Mesenchymal stem cell (in vitro differentiated cells and primary cell): ENCODE measurements at regions not wholly inside any gene's neighbourhood (a gene's known extent, or its start where the extent isn't known, plus 50 kb on each side); places are given as distances from the start of the nearest gene placed in this dataset.
A peak's percentile ranks its signal among the peaks of the same experiment; 100 is the strongest.
"Not testable (repeated sequence)": the region's sequence is repeated elsewhere in the genome, so short reads cannot be mapped to it uniquely, and the experiment has no call there.

ENCODE experiments used
- DNase-seq: peaks from one replicate; pipeline ENCODE4 v3.0.0-alpha.2; 2013
- H2AFZ ChIP-seq: one replicate; pipeline ENCODE4 v1.6.1; 2013; ENCODE audit warnings: low read depth, mild to moderate bottlenecking, control low read depth, inconsistent platforms, low read length, moderate library complexity
- H2AK5ac ChIP-seq: 2 replicates; pipeline ENCODE4 v1.6.1; 2013; ENCODE audit warnings: low read length, moderate library complexity, mild to moderate bottlenecking, inconsistent platforms; ENCODE audit not compliant: severe bottlenecking
- H2BK120ac ChIP-seq: one replicate; pipeline ENCODE4 v1.6.1; 2013; ENCODE audit warnings: low read depth, mild to moderate bottlenecking, inconsistent platforms, low read length, moderate library complexity
- H2BK12ac ChIP-seq, 2 experiments: one replicate each; pipeline ENCODE4 v1.6.1; 2013; ENCODE audit warnings: inconsistent platforms in 2 of 2, low read length in 2 of 2, mild to moderate bottlenecking in 2 of 2, moderate library complexity in 2 of 2, control low read depth in 1 of 2
- H2BK15ac ChIP-seq: one replicate; pipeline ENCODE4 v1.6.1; 2013; ENCODE audit warnings: mild to moderate bottlenecking, low read depth, inconsistent platforms; ENCODE audit not compliant: poor library complexity, severe bottlenecking
- H2BK5ac ChIP-seq: 2 replicates; pipeline ENCODE4 v1.6.1; 2013; ENCODE audit warnings: low read depth, mild to moderate bottlenecking, low read length, control low read depth, inconsistent platforms; ENCODE audit not compliant: poor library complexity, severe bottlenecking
- H3K14ac ChIP-seq, 2 experiments: one replicate each; pipeline ENCODE4 v1.6.1; 2013; ENCODE audit warnings: inconsistent platforms in 2 of 2, low read length in 2 of 2, control low read depth in 1 of 2, mild to moderate bottlenecking in 1 of 2, moderate library complexity in 1 of 2
- H3K18ac ChIP-seq, 2 experiments: one replicate each; pipeline ENCODE4 v1.6.1; 2013; ENCODE audit warnings: inconsistent platforms in 2 of 2, low read length in 2 of 2, control low read depth in 1 of 2, low read depth in 1 of 2, mild to moderate bottlenecking in 1 of 2
- H3K23ac ChIP-seq, 2 experiments: one replicate each; pipeline ENCODE4 v1.6.1; 2013; ENCODE audit warnings: inconsistent platforms in 2 of 2, low read length in 2 of 2, mild to moderate bottlenecking in 2 of 2, moderate library complexity in 2 of 2, control low read depth in 1 of 2
- H3K27ac ChIP-seq: 2 replicates; pipeline ENCODE4 v1.5.1; 2013; ENCODE audit warnings: mild to moderate bottlenecking, moderate library complexity, low read length, control low read depth, inconsistent platforms; ENCODE audit not compliant: poor library complexity, severe bottlenecking
- H3K27me3 ChIP-seq, 2 experiments: 2 replicates each; pipeline versions ENCODE4 v1.6.1 to v1.7.0; 2013; ENCODE audit warnings: low read length in 2 of 2, mild to moderate bottlenecking in 2 of 2, moderate library complexity in 2 of 2, control low read depth in 1 of 2, inconsistent platforms in 1 of 2; ENCODE audit not compliant: control insufficient read depth in 1 of 2, insufficient read depth in 1 of 2
- H3K36me3 ChIP-seq, 2 experiments: 2 replicates each; pipeline versions ENCODE4 v1.6.1 to v1.7.0; 2013; ENCODE audit warnings: low read length in 2 of 2, control low read depth in 1 of 2, inconsistent platforms in 1 of 2, low read depth in 1 of 2, mild to moderate bottlenecking in 1 of 2; ENCODE audit not compliant: insufficient read depth in 2 of 2, control insufficient read depth in 1 of 2
- H3K4ac ChIP-seq, 2 experiments: one replicate each; pipeline ENCODE4 v1.6.1; 2013; ENCODE audit warnings: inconsistent platforms in 2 of 2, low read length in 2 of 2, mild to moderate bottlenecking in 2 of 2, moderate library complexity in 2 of 2, control low read depth in 1 of 2, low read depth in 1 of 2
- H3K4me1 ChIP-seq: 2 replicates; pipeline ENCODE4 v1.6.1; 2013; ENCODE audit warnings: low read depth, low read length, control low read depth; ENCODE audit not compliant: control insufficient read depth, insufficient read depth
- H3K4me2 ChIP-seq: 2 replicates; pipeline ENCODE4 v1.6.1; 2013; ENCODE audit warnings: low read length, mild to moderate bottlenecking, inconsistent platforms; ENCODE audit not compliant: poor library complexity, severe bottlenecking
- H3K4me3 ChIP-seq, 2 experiments: 2 replicates each; pipeline versions ENCODE4 v1.5.1 to v1.7.0; 2013; ENCODE audit warnings: low read length in 2 of 2, mild to moderate bottlenecking in 2 of 2, control low read depth in 1 of 2, low read depth in 1 of 2; ENCODE audit not compliant: insufficient read depth in 1 of 2
- H3K79me1 ChIP-seq: replicated peaks from 2 replicates; pipeline ENCODE4 v1.6.1; 2013; ENCODE audit warnings: mild to moderate bottlenecking, control low read depth, low read length, inconsistent platforms; ENCODE audit not compliant: poor library complexity, severe bottlenecking
- H3K9ac ChIP-seq: 2 replicates; pipeline ENCODE4 v1.7.0; 2013; ENCODE audit warnings: mild to moderate bottlenecking, low read length, moderate library complexity
- H3K9me3 ChIP-seq: 2 replicates; pipeline ENCODE4 v1.7.0; 2013; ENCODE audit warnings: mild to moderate bottlenecking, low read length; ENCODE audit not compliant: control insufficient read depth
- H4K8ac ChIP-seq: one replicate; pipeline ENCODE4 v1.6.1; 2013; ENCODE audit warnings: inconsistent platforms, mild to moderate bottlenecking, low read length, moderate library complexity
- H4K91ac ChIP-seq: one replicate; pipeline ENCODE4 v1.6.1; 2013; ENCODE audit warnings: mild to moderate bottlenecking, low read length, inconsistent platforms
- WGBS: methylation state at CpG from one replicate; pipeline ENCODE4 v1.1.7; 2013; ENCODE audit warnings: mixed read lengths; 5-methylcytosine and 5-hydroxymethylcytosine counted together

DNA sequence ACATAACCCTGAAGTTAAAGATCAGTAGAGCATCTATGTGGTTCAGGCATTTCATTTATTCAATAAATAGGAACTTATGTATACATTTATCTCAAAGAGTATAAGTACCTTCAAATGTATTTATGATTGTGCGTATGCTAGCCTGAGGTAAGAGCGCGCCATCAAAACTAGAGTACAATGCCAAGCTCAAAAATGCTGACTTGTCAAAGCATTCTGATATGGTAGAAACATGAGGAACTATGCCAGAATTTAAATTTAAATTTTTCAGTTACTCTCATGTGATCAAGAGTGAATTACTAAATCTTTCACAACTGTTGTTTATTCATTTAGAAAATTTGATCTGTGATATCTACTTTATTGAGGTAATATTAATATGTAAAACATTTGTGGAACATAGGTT is 225.5 kb upstream of the CDH8 start:
- no peak for DNase-seq
- H2AK5ac ChIP-seq, result no peak overlapping the region
- no peak overlapping the region for H3K27ac ChIP-seq
- H3K23ac ChIP-seq, result no peak overlapping the region
- H4K8ac ChIP-seq, result no peak overlapping the region
- H3K79me1 ChIP-seq, result no peaks in the 10 kb centered on the region
- no peak overlapping the region for H3K4ac ChIP-seq
- no peak overlapping the region for H3K18ac ChIP-seq
- 100% methylated on average over 3 of the region's 3 CpGs for WGBS
- H4K91ac ChIP-seq, result no peak overlapping the region
- no peak overlapping the region for H2BK120ac ChIP-seq
- H3K4me3 ChIP-seq, result no peak overlapping the region
- H3K4me2 ChIP-seq, result no peak overlapping the region
- no peak overlapping the region for H2BK5ac ChIP-seq
- no peak overlapping the region for H3K14ac ChIP-seq
- no peak overlapping the region for H2BK15ac ChIP-seq
- no peaks in the 10 kb centered on the region for H3K36me3 ChIP-seq
- no peak overlapping the region for H3K9ac ChIP-seq
- H3K9me3 ChIP-seq, result peaks cover 22% of the 10 kb centered on the region
- H2AFZ ChIP-seq, result no peak overlapping the region
- H2BK12ac ChIP-seq, result no peak overlapping the region
- no peaks in the 10 kb centered on the region for H3K4me1 ChIP-seq
- H3K27me3 ChIP-seq, result no peaks in the 10 kb centered on the region

DNA sequence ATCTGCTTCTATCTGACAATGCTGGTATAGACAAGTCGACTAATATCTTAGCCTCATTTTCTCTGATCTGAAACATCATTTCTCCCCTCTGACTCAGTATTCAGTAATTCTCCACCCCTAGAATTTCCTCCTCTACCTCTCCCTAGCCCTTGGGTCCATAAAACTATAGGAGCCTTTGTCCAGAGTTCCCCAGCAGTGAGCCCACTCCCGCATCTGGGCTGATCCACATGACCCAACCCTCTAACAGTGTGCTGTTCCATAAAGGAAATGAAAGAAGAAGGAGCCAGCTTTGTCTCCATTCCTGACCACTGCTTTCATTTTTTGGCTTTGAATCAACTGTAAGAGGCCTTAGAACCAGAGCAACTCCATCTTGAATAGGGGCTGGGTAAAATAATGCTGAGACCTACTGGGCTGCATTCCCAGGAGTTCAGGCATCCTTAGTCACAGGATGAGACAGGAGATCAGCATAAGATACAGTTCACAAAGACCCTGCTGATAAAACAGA is 222.7 kb upstream of the CDH8 start:
- H3K36me3 ChIP-seq, H2BK12ac ChIP-seq, H3K18ac ChIP-seq, H3K4me1 ChIP-seq, H3K4me2 ChIP-seq, H2BK15ac ChIP-seq, H3K9me3 ChIP-seq, H3K27me3 ChIP-seq, H3K4ac ChIP-seq, H4K91ac ChIP-seq, H2AK5ac ChIP-seq, DNase-seq, H3K23ac ChIP-seq, H3K4me3 ChIP-seq, H2BK120ac ChIP-seq, H2AFZ ChIP-seq, H3K79me1 ChIP-seq, H2BK5ac ChIP-seq, H3K27ac ChIP-seq, H3K9ac ChIP-seq, H3K14ac ChIP-seq, H4K8ac ChIP-seq: not testable (repeated sequence)
- WGBS, result 95% methylated on average over 1 of the region's 2 CpGs

DNA sequence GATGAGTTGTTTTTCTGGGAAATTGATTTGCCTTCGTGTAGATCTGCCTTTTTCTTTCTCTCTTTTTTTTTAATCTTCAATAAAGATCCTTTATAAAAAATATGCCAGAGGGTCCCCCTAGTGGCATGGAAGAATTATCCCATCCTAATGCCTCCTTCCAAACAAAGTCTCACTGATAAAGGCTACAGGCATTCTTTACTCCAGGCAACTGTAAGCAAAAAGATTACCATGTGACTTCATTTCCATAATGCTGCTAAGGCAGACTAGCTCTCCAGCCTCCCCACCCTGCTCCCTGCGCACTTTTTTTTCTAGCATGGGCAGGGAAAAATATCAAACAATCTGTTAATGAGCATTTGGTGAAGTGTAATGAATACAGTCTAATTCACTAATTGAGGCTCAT is 220.2 kb upstream of the CDH8 start:
- Histone ChIP-seq H2AFZ (no peak overlapping the region), H3K14ac (no peak overlapping the region), H3K79me1 (no peaks in the 10 kb centered on the region), H3K4me3 (no peak overlapping the region), H3K4me2 (no peak overlapping the region), H3K18ac (no peak overlapping the region), H3K9me3 (no peaks in the 10 kb centered on the region), H3K4me1 (no peaks in the 10 kb centered on the region), H2AK5ac (no peak overlapping the region), H3K27me3 (no peaks in the 10 kb centered on the region), H2BK15ac (no peak overlapping the region), H2BK5ac (no peak overlapping the region), H2BK12ac (no peak overlapping the region), H3K36me3 (no peaks in the 10 kb centered on the region), H3K4ac (no peak overlapping the region), H2BK120ac (no peak overlapping the region), H3K27ac (no peak overlapping the region), H4K91ac (no peak overlapping the region), H3K23ac (no peak overlapping the region), H4K8ac (no peak overlapping the region), H3K9ac (no peak overlapping the region)
- 11% methylated on average over 1 of the region's 2 CpGs for WGBS
- DNase-seq, result peak; percentile 64

DNA sequence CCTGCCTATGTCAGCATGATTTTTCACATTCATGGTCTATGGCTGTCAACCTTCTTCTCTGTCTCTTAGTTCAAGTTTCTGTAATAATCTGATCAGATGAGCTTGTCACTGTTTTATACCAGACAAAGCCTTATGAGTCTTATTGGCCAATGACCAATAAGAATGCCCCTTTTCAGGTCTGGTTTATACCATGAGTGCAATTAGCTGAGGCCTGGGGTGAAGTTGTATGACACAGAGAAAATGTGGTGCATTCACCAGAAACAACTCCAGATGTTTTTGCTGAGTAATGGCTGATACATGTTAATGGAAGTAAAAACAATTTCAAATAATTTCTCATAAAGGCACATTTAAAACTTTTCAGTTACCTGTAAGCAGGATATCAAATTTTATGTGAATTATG is 218.6 kb upstream of the CDH8 start:
- H3K9me3 ChIP-seq, result no peaks in the 10 kb centered on the region
- H4K8ac ChIP-seq, result no peak overlapping the region
- H2BK12ac ChIP-seq, result no peak overlapping the region
- no peak overlapping the region for H3K4me2 ChIP-seq
- peak; percentile 66 for DNase-seq
- no peak overlapping the region for H4K91ac ChIP-seq
- H3K79me1 ChIP-seq, result no peaks in the 10 kb centered on the region
- no peak overlapping the region for H3K27ac ChIP-seq
- peak overlapping the region in 1 of 2 experiments; percentile 76 for H3K18ac ChIP-seq
- no peaks in the 10 kb centered on the region for H3K36me3 ChIP-seq
- H3K27me3 ChIP-seq, result no peaks in the 10 kb centered on the region
- no peak overlapping the region for H3K9ac ChIP-seq
- H3K4me3 ChIP-seq, result no peak overlapping the region
- H3K4ac ChIP-seq, result no peak overlapping the region
- no peak overlapping the region for H2BK120ac ChIP-seq
- H2AFZ ChIP-seq, result no peak overlapping the region
- no peak overlapping the region for H2AK5ac ChIP-seq
- H3K23ac ChIP-seq, result no peak overlapping the region
- H3K4me1 ChIP-seq, result no peaks in the 10 kb centered on the region
- H2BK15ac ChIP-seq, result no peak overlapping the region
- H3K14ac ChIP-seq, result no peak overlapping the region
- H2BK5ac ChIP-seq, result no peak overlapping the region
